ENCODE measurements at regions not wholly inside any gene's neighbourhood (a gene's known extent, or its start where the extent isn't known, plus 50 kb on each side); places are given as distances from the start of the nearest gene placed in this dataset.

DNA sequence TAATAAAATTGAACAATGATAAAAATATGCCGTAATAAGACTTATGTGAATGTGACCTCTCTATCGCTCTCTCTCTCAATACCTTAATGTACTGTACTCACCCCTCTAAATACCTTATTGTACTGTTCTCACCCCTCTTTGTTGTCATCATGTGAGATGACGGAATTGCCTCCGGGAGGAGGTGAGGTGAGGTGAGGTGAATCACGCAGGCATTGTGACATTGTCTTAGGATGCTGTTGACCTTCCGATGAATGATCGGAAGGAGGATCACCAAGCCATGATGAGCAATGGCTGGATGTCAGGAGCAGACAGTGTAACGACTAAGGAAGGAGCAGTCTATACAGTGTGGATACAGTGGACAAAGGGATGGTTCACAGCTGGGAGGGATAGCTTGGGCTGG lies 87.4 kb upstream of the FAM20C start:
- TF ChIP-seq, protein P1, sequence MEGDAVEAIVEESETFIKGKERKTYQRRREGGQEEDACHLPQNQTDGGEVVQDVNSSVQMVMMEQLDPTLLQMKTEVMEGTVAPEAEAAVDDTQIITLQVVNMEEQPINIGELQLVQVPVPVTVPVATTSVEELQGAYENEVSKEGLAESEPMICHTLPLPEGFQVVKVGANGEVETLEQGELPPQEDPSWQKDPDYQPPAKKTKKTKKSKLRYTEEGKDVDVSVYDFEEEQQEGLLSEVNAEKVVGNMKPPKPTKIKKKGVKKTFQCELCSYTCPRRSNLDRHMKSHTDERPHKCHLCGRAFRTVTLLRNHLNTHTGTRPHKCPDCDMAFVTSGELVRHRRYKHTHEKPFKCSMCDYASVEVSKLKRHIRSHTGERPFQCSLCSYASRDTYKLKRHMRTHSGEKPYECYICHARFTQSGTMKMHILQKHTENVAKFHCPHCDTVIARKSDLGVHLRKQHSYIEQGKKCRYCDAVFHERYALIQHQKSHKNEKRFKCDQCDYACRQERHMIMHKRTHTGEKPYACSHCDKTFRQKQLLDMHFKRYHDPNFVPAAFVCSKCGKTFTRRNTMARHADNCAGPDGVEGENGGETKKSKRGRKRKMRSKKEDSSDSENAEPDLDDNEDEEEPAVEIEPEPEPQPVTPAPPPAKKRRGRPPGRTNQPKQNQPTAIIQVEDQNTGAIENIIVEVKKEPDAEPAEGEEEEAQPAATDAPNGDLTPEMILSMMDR (IDR thresholded peaks at IDR 0.05; ENCODE audit: insufficient read depth, low read depth, low read length) = no peak
- TF ChIP-seq EZH2 (IDR thresholded peaks at IDR 0.05; ENCODE audit: insufficient read depth, low read length) = no peak
